ENCODE measurements at regions not wholly inside any gene's neighbourhood (a gene's known extent, or its start where the extent isn't known, plus 50 kb on each side); places are given as distances from the start of the nearest gene placed in this dataset.
"Not testable (repeated sequence)": the region's sequence is repeated elsewhere in the genome, so short reads cannot be mapped to it uniquely, and the experiment has no call there.

- DNase-seq: no peak
Measured at GRCh38 chr16:61150351-61150750, 885.9 kb downstream of the CDH8 start.

DNA sequence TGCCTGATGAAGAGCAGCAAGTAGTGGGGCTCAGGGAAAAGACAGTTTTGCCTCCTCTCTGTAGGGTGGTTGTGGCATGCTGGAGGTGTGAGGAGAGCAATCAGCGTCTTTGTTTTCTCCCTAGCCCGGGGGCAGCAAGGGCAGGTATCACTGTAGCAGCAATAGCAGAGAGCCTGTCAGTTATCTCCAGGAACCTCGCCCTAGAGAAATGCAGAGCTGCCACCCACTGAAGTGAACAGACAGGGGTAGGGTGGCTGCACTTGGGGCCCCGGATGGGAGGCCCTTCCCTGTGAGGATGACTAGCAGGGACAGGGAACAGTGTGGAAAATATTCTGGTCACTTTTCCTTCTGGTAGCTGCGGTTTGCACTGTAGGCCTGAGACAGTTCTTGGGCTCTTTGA, 886.5 kb downstream of the CDH8 start:
- no peak for DNase-seq

GRCh38 chr16:61148930-61149329, 887.3 kb downstream of the CDH8 start:
- DNase-seq: no peak

DNA sequence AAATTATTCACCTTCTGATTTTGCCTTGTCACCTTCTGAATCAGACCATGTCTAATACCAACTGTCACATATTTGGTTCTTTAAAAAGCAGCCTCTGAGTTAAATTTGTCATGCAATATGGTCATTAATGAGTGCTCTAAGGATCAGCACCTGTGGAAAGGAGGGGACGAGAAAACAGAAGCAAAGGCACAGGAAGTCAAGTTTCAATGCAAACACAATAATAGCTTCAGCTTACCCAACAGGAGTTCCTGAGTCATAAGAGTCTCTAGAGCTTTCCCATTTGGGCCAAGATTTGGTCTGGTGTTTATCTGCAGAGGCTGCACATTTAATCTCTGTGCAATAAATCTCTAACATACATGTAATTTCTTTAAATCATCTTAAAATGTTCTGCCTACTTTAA, 889.8 kb downstream of the CDH8 start:
- no peak for DNase-seq

- no peak for DNase-seq
Measured at GRCh38 chr16:61131447-61131846, 904.8 kb downstream of the CDH8 start.

DNA sequence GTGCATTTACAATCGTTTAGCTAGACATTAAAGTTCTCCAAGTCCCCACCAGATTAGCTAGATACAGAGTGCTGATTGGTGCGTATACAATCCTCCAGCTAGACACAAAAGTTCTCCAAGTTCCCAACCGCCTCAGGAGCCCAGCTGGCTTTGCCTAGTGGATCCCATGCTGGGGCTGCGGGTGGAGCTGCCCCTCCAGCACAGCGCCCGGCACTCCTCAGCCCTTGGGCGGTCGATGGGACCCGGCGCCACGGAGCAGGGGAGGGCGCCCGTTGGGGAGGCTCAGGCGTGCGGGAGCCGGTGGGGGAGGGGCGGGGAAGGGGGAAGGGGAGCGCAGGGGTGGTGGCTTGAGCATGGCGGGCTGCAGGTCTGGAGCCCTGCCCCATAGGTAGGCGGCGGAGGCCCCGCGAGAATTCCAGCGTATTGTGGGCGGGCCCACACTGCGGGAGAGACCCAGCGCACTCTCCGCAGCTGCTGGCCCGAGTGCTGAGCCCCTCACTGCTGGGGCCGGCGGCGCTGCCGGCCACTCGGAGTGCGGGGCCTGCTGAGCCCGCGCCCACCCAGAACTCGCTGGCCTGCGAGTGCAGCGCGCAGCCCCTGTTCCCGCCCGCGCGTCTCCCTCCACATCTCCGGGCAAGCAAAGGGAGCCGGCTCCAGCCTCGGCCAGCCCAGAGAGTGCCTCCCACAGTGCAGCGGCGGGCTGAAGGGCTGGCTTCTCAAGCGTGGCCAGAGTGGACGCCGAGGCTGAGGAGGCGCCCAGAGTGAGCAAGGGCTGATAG, 907.5 kb downstream of the CDH8 start:
- no peak for DNase-seq

DNA sequence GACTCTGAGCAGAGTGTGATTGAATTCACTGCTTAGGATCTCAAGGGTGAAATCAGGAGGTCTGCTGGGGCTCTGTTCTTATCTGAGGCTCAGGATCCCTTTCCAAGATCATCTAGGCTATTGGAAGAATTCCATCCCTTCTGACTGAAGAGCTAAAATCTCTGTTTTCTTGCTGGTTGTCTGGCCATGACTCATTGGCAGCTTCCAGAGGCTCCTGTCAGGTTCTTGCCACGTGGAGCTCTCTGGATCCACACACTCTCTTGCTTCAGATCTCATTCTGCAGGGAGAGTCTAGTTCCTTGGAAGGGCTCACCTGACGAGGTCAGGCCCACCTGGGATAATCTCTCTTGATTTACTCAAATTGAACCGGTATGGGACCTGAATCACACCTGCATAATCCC, 930.7 kb downstream of the CDH8 start:
- DNase-seq: no peak

- no peak for DNase-seq
Measured at GRCh38 chr16:61098505-61098904, 937.7 kb downstream of the CDH8 start.

DNA sequence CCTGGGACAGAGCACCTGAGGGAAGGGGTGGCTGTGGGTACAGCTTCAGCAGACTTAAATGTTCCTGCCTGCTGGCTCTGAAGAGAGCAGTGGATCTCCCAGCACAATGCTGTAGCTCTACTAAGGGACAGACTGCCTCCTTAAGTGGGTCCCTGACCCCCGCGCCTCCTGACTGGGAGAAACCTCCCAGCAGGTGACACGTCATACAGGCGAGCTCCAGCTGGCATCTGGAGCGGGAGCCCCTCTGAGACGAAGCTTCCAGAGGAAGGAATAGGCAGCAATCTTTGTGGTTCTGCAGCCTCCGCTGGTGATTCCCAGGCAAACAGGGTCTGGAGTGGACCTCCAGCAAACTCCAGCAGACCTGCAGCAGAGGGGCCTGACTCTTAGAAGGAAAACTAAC, 944.9 kb downstream of the CDH8 start:
- DNase-seq: not testable (repeated sequence)

DNA sequence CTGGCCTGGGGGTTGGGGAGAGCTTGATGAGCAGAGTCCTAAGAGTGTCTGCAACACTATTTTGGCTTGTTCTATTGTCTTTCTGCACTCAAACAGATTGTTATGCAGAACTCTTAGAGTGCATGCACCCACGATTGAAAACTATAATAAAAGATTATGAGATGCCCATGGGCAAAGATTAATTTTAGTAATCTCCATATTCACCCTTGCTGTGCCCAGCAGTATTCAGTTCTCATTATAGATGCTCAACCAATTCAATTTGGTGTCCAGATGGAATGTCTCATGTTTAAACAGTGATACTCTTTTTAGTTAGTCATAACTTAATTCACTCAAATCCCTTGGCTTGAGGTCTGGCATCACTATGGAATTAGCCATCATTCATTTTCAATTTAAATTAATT, 952.5 kb downstream of the CDH8 start:
- DNase-seq: no peak

- DNase-seq: no peak
Measured at GRCh38 chr16:61074324-61074723, 961.9 kb downstream of the CDH8 start.

DNA sequence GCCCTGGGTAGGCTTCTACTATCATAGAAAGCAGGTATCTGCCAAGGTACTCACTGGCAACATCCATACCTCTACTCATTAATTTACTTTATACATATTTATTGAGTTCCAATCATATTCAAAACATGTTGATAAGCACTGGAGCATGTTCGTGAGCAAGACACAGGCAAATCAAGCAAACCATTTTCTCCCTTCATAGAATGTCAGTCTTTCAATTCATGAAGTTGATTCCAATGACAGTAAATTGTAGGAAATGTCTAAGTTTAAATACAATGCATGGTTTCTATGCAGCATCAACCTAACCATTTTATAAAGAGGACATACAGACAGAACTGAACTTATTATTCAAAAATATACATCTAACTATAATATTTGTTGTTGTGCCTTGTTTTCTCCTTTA, 978.6 kb downstream of the CDH8 start:
- no peak for DNase-seq

DNA sequence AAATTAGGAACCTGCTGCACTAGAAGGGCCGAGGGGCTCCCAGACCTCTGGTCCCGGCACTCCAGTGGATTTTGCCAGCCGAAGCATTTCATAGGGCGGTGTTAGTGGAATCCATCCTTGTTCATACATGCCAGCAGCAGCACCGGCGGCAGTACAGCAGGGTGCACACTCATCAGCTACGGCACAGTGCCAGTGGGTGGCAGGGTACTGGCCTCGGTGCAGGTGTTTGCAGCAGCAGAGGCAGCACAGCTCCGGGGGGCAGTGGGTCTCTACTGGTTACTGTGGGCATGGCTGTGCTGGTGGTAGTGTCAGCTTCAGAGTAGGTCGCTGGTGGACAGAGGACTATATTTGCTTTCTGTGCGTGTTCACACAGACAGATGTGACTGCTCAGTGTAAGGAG, 985.7 kb downstream of the CDH8 start:
- DNase-seq: no peak

DNA sequence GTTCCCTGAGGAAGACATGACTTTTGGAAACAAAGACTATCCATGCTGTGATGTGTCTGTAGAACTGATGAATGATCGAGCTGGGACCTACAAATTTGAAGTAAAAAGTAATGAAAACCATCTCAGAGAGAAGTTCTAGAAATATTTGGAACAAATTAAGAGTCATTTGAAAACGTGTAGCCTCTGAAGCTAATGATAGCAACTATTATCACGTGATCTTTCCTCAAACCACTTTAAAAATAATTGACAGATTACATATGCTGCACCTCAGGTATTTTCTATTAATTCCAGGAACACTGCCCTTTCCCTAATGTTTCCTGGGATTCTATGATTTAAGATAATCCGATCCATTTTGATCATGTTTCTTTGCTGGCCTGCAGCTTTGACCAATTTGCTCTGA, 990.3 kb downstream of the CDH8 start:
- no peak for DNase-seq

- no peak for DNase-seq
Measured at GRCh38 chr16:61042737-61043136, 993.5 kb downstream of the CDH8 start.

DNA sequence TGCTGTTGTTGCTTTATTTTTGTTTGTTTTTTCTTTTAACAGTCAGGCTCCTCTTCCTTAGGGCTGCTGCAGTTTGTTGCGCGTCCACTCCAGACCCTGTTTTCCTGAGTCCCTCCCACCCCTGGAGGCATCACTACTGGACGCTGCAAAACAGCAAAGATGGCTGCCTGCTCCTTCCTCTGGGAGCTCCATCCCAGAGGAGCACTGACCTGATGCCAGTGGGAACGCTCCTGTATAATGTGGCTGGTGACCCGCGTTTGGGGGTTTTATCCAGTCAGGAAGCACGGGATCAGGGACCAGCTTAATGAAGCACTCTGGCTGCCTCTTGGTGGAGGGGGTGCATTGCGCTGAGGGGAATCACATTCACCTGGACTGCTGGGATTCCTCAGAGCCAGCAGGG, 1005.6 kb downstream of the CDH8 start:
- DNase-seq: no peak

GRCh38 chr16:61024180-61024900, 1011.9 kb downstream of the CDH8 start:
- no peak for DNase-seq

DNA sequence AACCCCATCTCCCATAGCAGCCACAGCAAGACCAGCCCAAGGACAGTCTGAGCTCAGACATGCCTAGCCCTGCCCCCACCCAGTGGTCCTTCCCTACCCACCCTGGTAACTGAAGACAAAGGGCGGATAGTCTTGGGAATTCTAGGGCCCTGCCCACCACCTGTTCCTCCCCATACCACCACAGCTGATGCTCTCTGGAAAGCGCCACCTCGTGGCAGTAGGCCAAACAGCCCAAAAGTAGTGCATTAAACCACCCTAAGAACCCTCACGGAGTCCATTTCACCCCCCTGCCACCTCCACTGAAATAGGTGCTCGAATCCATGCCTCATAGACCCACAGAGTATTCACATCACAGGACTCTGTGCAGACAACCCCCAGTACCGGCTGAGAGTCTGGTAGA, 1021.4 kb downstream of the CDH8 start:
- no peak for DNase-seq

- no peak for DNase-seq
Measured at GRCh38 chr16:61007694-61008093, 1028.5 kb downstream of the CDH8 start.

GRCh38 chr16:61005952-61006351, 1030.3 kb downstream of the CDH8 start:
- DNase-seq: no peak

DNA sequence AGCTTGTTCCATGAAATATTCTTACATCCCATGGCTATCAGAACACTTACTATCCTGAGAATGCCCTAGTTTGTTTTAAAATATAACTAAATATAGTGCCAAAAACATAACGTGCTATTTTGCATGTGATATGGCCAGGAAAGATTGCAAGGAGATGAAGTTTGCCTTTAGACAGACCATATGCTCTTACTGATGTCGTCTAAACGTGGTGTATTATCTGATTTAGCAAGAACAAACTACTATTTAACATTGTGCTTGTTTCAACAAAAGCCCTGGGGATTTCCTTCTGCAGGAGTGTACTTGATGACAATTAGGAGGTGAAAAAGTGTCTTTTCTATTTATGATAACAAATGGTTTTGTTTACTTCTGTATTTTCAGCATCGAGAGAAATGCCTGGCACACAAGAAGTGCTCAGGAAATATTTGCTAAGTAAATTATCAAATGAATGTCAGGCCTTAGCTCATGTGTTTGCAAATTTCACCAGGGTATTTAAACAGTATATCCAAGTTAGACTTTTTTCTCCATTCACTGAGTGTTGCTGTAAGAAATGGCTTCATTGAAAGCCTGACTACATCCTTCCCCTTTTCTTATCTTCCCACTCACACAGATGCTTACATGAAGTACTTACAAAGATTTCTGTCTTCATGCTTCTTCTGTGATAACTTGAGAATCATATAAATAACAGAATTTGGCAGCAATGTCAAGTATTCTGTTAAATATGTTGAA, 1033.6 kb downstream of the CDH8 start:
- peak; percentile 8 for DNase-seq

DNA sequence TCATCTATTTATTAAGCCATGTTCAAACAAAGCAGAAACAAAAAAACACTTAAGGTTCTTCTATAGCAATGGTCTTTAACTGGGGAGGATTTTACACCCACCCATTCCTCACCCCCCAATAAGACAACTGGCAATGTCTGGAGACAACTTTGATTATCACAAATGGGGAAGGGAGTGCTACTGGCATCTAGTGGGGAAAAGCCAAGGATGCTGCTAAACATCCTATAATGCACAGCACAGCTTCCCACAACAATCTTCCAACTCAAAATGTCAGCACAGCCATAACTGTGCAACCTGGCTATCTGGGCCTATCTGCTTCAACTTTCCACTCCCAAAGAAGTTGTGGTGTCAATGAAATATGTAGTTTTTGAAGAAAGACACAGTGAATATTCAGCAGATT, 1044.4 kb downstream of the CDH8 start:
- DNase-seq: no peak

GRCh38 chr16:60989592-60989991, 1046.6 kb downstream of the CDH8 start:
- no peak for DNase-seq

- no peak for DNase-seq
Measured at GRCh38 chr16:60979119-60979518, 1057.1 kb downstream of the CDH8 start.

Data from SHP77 treated with DMSO at 0.1 percent for 48 hours (cell line).